ENCODE measurements at regions not wholly inside any gene's neighbourhood (a gene's known extent, or its start where the extent isn't known, plus 50 kb on each side); places are given as distances from the start of the nearest gene placed in this dataset.
"Not testable (repeated sequence)": the region's sequence is repeated elsewhere in the genome, so short reads cannot be mapped to it uniquely, and the experiment has no call there.

DNA sequence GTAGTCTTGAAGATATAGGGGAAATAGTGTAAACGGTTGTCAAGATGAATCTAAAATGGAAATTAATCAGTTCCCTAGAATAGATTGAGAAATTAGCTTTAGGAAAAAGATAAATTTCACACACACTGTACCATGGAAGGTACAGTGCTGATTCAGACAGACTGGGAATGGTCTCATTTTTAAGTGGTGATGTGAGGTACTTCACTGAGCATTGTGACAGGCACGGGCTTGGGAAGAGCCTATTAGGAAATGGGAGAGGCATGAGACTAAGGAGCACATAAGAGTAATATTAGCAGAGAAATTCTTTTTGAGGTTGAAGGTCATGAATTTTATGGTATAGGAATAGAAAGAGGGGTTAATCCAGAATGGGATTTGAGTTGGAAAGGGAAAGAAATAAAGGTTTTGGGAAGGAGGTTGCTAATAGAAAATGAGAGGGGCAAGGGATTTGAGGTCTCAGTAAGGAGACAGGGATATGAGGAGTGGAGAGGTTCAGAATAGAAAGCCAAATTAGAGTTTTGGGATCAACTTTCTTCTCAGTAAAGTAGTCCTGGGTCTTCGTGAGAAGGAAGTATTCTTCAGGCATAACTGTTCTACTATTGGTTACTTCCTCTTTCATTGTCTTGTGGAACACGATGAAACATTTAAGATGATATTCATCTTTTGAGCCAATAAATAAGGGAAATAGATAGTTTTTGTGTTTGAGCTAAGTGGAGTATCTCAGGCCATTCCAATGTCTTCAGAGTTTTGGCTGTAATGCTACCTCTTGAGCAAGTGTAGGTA lies 115.0 kb upstream of the FBXO28 start:
- not testable (repeated sequence) for H3K4me3 ChIP-seq (ENCODE audit: low read depth, low read length); DNase-seq (ENCODE audit: low read depth)

- H3K4me3 ChIP-seq (ENCODE audit: low read depth, low read length) = not testable (repeated sequence)
- DNase-seq (ENCODE audit: low read depth) = peak; percentile 2
These were observed 117.5 kb upstream of the FBXO28 start for GRCh38 chr1:223996376-223996775.

- H3K4me3 ChIP-seq (ENCODE audit: low read depth, low read length) = peak overlapping the region; percentile 56
- peak; percentile 97 for DNase-seq (ENCODE audit: low read depth)
These were observed 121.3 kb upstream of the FBXO28 start for GRCh38 chr1:223992456-223993246.

DNA sequence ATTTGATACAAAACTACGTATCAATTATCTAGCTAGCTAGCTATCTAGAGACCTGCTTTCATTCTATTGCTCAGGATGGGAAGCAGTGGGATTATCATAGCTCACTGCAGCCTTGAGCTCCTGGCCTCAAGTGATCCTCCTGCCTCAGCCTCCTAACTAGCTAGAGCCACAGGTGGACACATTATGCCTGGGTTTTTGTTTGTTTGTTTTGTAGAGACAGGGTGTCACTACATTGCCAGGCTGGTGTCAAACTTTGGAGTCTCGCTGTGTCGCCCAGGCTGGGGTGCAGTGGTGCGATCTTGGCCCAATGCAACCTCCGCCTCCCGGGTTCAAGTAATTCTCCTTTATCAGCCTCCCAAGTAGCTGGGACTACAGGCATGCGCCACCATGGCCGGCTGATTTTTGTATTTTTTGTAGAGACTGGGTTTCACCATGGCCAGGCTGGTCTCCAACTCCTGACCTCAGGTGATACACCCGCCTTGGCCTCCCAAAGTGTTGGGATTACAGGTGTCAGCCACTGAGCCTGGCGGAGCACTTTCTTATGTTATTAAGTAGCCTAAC lies 122.5 kb upstream of the FBXO28 start:
- DNase-seq (ENCODE audit: low read depth); H3K4me3 ChIP-seq (ENCODE audit: low read depth, low read length): not testable (repeated sequence)

GRCh38 chr1:223961985-223962384 lies 116.2 kb upstream of the TP53BP2 start:
- peak; percentile 57 for DNase-seq (ENCODE audit: low read depth)
- H3K4me3 ChIP-seq (ENCODE audit: low read depth, low read length) = not testable (repeated sequence)

DNA sequence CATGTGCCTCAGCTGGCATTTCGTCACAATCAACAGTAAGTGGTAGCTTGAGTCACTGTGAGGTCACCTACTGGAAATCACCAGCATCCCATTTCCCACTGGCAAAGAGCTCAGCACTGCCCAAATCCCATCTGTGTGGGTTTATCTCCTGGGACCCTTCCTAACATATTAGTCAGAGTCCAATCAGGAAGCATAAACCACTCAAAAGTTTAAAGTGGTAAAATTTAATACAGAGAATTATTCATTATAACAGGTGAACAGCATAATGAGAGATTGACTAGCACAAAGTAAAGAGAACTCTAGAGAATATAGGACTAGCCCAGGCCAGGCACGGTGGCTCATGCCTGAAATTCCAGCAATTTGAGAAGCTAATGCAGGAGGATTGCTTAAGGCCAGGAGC lies 107.1 kb upstream of the TP53BP2 start:
- DNase-seq (ENCODE audit: low read depth) = peak; percentile 0
- not testable (repeated sequence) for H3K4me3 ChIP-seq (ENCODE audit: low read depth, low read length)

DNA sequence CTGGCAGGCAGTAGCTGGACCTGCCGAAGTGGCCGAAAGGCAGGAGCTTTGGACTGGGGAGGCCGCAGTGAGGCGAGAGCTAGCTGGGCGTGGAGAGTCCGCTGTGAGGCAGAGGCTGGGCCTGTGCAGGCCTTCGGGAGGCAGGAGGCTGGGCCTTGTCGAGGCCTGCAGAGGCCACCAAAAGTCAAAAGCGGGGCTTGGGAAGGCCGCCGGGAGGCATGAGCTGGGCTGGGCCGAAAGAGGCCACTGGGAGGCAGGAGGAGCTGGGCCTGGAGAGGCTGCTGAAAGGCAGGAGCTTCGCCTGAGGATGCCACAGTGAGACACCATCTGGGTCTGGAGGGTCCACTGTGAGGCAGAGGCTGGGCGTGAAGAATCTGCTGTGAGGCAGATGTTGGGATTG lies 105.8 kb upstream of the TP53BP2 start:
- H3K4me3 ChIP-seq (ENCODE audit: low read depth, low read length); DNase-seq (ENCODE audit: low read depth): not testable (repeated sequence)

- H3K4me3 ChIP-seq (ENCODE audit: low read depth, low read length); DNase-seq (ENCODE audit: low read depth): not testable (repeated sequence)
These were observed 104.2 kb upstream of the TP53BP2 start for GRCh38 chr1:223949944-223950343.

GRCh38 chr1:223948041-223948440 lies 102.3 kb upstream of the TP53BP2 start:
- DNase-seq (ENCODE audit: low read depth); H3K4me3 ChIP-seq (ENCODE audit: low read depth, low read length): not testable (repeated sequence)

DNA sequence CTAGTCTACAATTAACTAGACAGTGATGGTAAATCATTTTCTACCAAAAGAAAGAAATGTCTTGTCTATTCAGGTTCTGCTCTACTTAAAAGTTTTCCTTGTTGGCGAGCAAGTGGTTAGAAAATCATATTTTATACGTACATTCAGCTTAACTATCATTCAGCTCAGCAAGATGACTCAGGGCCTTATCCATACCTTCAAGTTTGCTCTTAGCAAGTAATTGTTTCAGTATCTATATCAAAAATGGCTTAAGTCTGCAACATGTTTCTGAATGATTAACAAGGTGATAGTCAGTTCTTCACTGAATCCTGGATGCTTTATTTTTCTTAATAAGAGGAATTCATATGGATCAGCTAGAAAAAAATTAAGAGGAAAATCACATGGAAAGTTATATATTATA lies 90.8 kb upstream of the TP53BP2 start:
- not testable (repeated sequence) for DNase-seq (ENCODE audit: low read depth); H3K4me3 ChIP-seq (ENCODE audit: low read depth, low read length)

DNA sequence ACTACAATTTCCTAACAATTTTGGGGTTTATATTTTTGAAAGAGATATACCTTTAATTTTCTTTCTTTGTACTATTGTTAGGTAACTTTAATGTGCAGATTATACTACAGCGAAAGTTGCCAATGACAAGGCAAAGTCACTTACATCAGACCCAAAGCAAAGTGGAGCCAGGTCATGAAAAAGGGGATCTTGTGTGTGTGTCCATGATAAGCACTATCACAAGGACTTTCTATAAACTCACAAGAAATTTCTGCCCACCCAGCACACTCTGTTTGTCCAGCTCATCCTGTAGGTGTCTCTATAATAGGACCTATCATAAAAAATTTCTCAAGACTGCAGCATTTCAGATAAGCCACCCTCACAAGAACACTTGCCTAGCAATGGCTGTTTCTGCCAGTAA lies 85.7 kb upstream of the TP53BP2 start:
- not testable (repeated sequence) for H3K4me3 ChIP-seq (ENCODE audit: low read depth, low read length); DNase-seq (ENCODE audit: low read depth)

DNA sequence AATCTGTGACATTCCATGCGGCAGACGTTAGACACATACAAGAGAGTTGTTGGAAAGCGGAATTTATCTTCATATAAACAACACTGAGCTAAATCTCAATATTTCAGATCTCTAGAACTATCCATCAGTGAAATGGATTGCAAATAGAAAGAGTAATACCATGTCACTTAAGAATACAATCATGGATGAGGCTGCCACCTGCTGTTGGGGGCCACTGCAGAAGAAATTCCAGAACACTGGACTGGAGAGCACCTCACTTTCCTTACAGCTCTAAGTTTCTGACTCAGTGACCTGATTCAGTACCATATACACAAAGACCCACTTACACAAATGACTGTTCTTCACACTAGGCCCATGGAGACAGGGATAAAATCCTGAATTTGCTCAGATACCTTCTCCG lies 75.1 kb upstream of the TP53BP2 start:
- not testable (repeated sequence) for DNase-seq (ENCODE audit: low read depth); H3K4me3 ChIP-seq (ENCODE audit: low read depth, low read length)

DNA sequence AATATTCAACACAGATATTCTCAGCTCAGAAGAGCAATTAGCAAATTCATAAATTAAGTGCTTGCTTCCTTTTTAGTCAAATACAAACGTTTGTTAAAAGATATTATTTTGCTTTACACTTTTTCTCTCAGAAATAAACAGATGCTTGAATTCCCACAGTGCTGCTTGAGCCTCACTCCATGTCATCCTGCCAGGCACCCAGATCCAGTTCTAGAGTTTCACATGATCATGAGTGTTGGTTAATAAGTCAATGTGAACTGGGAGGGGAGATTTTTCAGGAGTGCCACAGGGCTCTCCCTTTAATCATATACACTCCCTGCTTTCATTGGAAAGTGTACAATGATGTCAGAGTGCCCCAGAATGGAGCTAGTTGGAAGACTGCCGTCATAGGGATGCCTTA lies 69.7 kb upstream of the TP53BP2 start:
- DNase-seq (ENCODE audit: low read depth); H3K4me3 ChIP-seq (ENCODE audit: low read depth, low read length): not testable (repeated sequence)

DNA sequence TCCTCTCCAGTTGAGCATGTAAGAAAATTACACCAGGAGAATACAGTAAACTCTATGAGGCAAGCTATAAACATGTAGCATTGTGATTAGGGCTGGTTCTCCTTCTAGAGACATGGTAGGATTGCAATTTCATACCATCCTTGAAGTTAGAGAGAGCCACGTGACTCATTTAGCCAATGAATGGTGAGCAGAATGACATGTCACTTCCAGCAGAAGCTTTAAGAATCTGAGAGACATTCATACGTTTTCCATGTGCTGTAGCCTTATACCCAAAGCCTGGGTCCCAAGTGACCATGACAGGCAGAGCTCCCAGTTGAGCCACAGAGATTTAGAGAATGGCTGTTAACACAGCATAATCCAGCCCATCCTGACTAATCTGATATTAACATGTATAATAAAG lies 68.0 kb upstream of the TP53BP2 start:
- not testable (repeated sequence) for DNase-seq (ENCODE audit: low read depth); H3K4me3 ChIP-seq (ENCODE audit: low read depth, low read length)

DNA sequence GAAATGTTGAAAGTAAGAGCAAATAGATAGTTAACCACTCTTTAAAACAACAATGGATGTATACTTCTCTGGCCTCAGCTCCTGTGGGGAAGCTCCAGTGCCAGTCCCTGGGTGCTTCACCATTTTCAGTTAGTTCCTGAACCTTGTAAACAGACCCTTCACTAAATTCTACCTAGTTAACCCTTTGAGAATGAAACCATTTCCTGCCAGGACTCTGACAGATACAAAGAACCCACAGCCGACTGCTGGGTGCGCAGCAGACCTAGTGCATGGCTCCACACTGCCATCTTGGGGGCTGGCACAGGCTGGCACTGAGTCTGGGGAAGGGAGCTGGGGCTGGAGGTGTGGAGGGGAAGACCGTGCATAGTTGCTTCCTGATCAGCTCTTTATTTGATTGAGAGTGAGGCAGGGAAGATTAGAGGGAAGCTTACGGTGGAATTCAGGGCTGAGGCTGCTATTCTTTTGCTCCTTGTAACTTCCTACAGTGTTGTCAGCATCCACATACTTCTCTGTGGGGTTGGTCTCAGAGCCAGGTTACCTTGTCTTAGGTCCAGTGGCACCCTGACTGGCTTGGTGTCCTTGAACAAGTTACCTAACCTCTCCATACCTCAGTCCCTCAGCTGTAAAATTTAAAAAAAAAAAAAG lies 62.3 kb upstream of the TP53BP2 start:
- not testable (repeated sequence) for DNase-seq (ENCODE audit: low read depth); H3K4me3 ChIP-seq (ENCODE audit: low read depth, low read length)

DNA sequence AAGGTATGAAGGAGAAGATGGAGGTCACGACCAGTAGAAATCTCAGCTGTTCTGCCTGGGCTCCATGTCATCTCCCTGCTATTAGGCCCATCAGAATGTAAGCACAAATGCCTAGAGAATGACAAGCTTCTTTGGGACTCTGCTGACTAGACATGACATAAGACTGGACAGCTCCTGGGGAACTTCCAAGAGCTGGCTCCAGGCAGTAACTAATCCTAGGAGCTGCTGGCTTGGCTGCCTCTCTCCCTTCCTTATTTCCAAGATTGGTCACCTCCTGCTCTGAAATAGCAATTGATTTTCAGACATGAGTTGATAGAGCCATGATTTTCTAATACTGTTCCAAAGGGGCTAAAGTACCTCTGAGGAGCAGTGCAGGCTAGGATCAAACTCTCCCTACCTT lies 57.5 kb upstream of the TP53BP2 start:
- not testable (repeated sequence) for DNase-seq (ENCODE audit: low read depth); H3K4me3 ChIP-seq (ENCODE audit: low read depth, low read length)

- not testable (repeated sequence) for DNase-seq (ENCODE audit: low read depth); H3K4me3 ChIP-seq (ENCODE audit: low read depth, low read length)
These were observed 54.0 kb upstream of the TP53BP2 start for GRCh38 chr1:223899775-223900174.

GRCh38 chr1:223897097-223897496 lies 51.4 kb upstream of the TP53BP2 start:
- H3K4me3 ChIP-seq (ENCODE audit: low read depth, low read length); DNase-seq (ENCODE audit: low read depth): not testable (repeated sequence)

DNA sequence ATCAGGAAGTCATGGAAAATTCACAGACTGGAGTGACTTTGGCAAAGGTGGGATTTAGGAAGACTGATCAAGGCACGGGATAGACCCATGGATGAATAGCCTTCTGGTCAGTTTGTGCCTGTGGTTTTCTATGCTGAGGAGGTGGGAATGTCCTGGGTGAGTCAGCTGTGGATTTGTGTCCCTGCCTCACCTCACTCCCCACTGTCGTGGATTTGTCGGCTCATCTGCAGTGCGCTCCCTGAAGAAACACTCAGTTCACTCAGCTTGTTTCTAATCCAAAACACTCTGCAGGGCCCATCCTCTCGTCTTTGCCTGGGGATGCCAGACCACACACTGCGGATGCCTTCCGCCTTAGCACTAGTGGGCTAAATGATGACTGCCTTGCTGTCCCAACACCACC lies 50.2 kb upstream of the TP53BP2 start:
- not testable (repeated sequence) for DNase-seq (ENCODE audit: low read depth); H3K4me3 ChIP-seq (ENCODE audit: low read depth, low read length)

Data from skeletal muscle cell (primary cell).